Islet of Langerhans (tissue), 1 donor: ENCODE measurements at regions not wholly inside any gene's neighbourhood (a gene's known extent, or its start where the extent isn't known, plus 50 kb on each side); places are given as distances from the start of the nearest gene placed in this dataset.

Experiments used
- FAIRE-seq: peaks from one replicate; lab custom pipeline; 2011; peaks lifted over from hg19 to GRCh38; lab: Jason Lieb, UNC

GRCh38 chr2:198401644-198402043, 597.3 kb downstream of the PLCL1 start:
- FAIRE-seq = no peak

- FAIRE-seq = no peak
Measured at GRCh38 chr2:198400999-198401398, 596.6 kb downstream of the PLCL1 start.

- no peak for FAIRE-seq
Measured at GRCh38 chr2:198394208-198394607, 589.8 kb downstream of the PLCL1 start.

GRCh38 chr2:198390670-198391069, 586.3 kb downstream of the PLCL1 start:
- FAIRE-seq = no peak

- no peak for FAIRE-seq
Measured at GRCh38 chr2:198387677-198388076, 583.3 kb downstream of the PLCL1 start.

- FAIRE-seq = no peak
Measured at GRCh38 chr2:198385856-198386255, 581.5 kb downstream of the PLCL1 start.

- FAIRE-seq = no peak
Measured at GRCh38 chr2:198385326-198385725, 580.9 kb downstream of the PLCL1 start.

GRCh38 chr2:198383392-198383791, 579.0 kb downstream of the PLCL1 start:
- FAIRE-seq = no peak

GRCh38 chr2:198382811-198383210, 578.4 kb downstream of the PLCL1 start:
- FAIRE-seq = no peak

GRCh38 chr2:198376677-198377076, 572.3 kb downstream of the PLCL1 start:
- FAIRE-seq = no peak

- no peak for FAIRE-seq
Measured at GRCh38 chr2:198375083-198375410, 570.7 kb downstream of the PLCL1 start.

GRCh38 chr2:198374375-198375082, 570.1 kb downstream of the PLCL1 start:
- FAIRE-seq = no peak

- no peak for FAIRE-seq
Measured at GRCh38 chr2:198371921-198372543, 567.6 kb downstream of the PLCL1 start.

- FAIRE-seq = no peak
Measured at GRCh38 chr2:198371329-198371728, 566.9 kb downstream of the PLCL1 start.

- FAIRE-seq = no peak
Measured at GRCh38 chr2:198368089-198368488, 563.7 kb downstream of the PLCL1 start.

- no peak for FAIRE-seq
Measured at GRCh38 chr2:198362740-198363139, 558.3 kb downstream of the PLCL1 start.

- FAIRE-seq = no peak
Measured at GRCh38 chr2:198359308-198359707, 554.9 kb downstream of the PLCL1 start.

GRCh38 chr2:198356157-198356556, 551.8 kb downstream of the PLCL1 start:
- FAIRE-seq = no peak

GRCh38 chr2:198351647-198352046, 547.3 kb downstream of the PLCL1 start:
- FAIRE-seq = no peak

- no peak for FAIRE-seq
Measured at GRCh38 chr2:198347946-198348345, 543.6 kb downstream of the PLCL1 start.

GRCh38 chr2:198347349-198347748, 543.0 kb downstream of the PLCL1 start:
- FAIRE-seq = no peak

GRCh38 chr2:198343471-198343870, 539.1 kb downstream of the PLCL1 start:
- FAIRE-seq = no peak

GRCh38 chr2:198340846-198341245, 536.5 kb downstream of the PLCL1 start:
- FAIRE-seq = no peak

- FAIRE-seq = no peak
Measured at GRCh38 chr2:198339116-198339515, 534.7 kb downstream of the PLCL1 start.
